ENCODE measurements at regions not wholly inside any gene's neighbourhood (a gene's known extent, or its start where the extent isn't known, plus 50 kb on each side); places are given as distances from the start of the nearest gene placed in this dataset.

- no peak for DNase-seq
- H3K4me3 ChIP-seq (ENCODE audit: low read length), result no peak overlapping the region
- H3K4me1 ChIP-seq (ENCODE audit: control insufficient read depth, insufficient read depth, low read length), result peaks cover 10% of the 10 kb centered on the region
- 61 to 91% methylated on average over 8 to 11 of the region's 11 CpGs for WGBS, 2 experiments (ENCODE audit: insufficient coverage in 1 of 2, insufficient read length in 1 of 2)
- H3K36me3 ChIP-seq (ENCODE audit: control insufficient read depth, insufficient read depth, low read length), result peaks cover 11% of the 10 kb centered on the region
- peak overlapping the region; percentile 98 for H3K27ac ChIP-seq (ENCODE audit: low read depth, low read length)
- Mint-ChIP-seq H3K27me3 (ENCODE audit: insufficient read depth) (no peaks in the 10 kb centered on the region), H3K9me3 (no peaks in the 10 kb centered on the region), H3K4me1 (peaks cover 52% of the 10 kb centered on the region), H3K4me3 (no peak overlapping the region), H3K27ac (no peak overlapping the region), H3K36me3 (ENCODE audit: low read depth) (peaks cover 10% of the 10 kb centered on the region)
- H3K9me3 ChIP-seq (ENCODE audit: control insufficient read depth, low read length), result no peaks in the 10 kb centered on the region
- no peak for TF ChIP-seq CTCF (conservative IDR thresholded peaks at IDR 0.05)
- H3K9ac ChIP-seq (ENCODE audit: extremely low read depth, low read length, poor library complexity, severe bottlenecking), result no peak overlapping the region
- no peaks in the 10 kb centered on the region for H3K27me3 ChIP-seq (ENCODE audit: control insufficient read depth, insufficient read depth, low read length, poor library complexity, severe bottlenecking)
Measured at GRCh38 chr6:22149501-22150367, 147.1 kb downstream of the PRL start.

- H3K36me3 ChIP-seq (ENCODE audit: control insufficient read depth, insufficient read depth, low read length), result peaks cover 11% of the 10 kb centered on the region
- peaks cover 5% of the 10 kb centered on the region for H3K4me1 ChIP-seq (ENCODE audit: control insufficient read depth, insufficient read depth, low read length)
- peak overlapping the region; percentile 98 for H3K27ac ChIP-seq (ENCODE audit: low read depth, low read length)
- TF ChIP-seq CTCF (conservative IDR thresholded peaks at IDR 0.05), result no peak
- H3K9me3 Mint-ChIP-seq, result no peaks in the 10 kb centered on the region
- H3K27ac Mint-ChIP-seq, result no peak overlapping the region
- no peak for DNase-seq
- peaks cover 45% of the 10 kb centered on the region for H3K4me1 Mint-ChIP-seq
- H3K36me3 Mint-ChIP-seq (ENCODE audit: low read depth), result peaks cover 10% of the 10 kb centered on the region
- H3K9me3 ChIP-seq (ENCODE audit: control insufficient read depth, low read length), result no peaks in the 10 kb centered on the region
- no peaks in the 10 kb centered on the region for H3K27me3 ChIP-seq (ENCODE audit: control insufficient read depth, insufficient read depth, low read length, poor library complexity, severe bottlenecking)
- no peak overlapping the region for H3K4me3 Mint-ChIP-seq
- no peak overlapping the region for H3K9ac ChIP-seq (ENCODE audit: extremely low read depth, low read length, poor library complexity, severe bottlenecking)
- H3K4me3 ChIP-seq (ENCODE audit: low read length), result no peak overlapping the region
- no peaks in the 10 kb centered on the region for H3K27me3 Mint-ChIP-seq (ENCODE audit: insufficient read depth)
Measured at GRCh38 chr6:22150368-22151035, 146.3 kb downstream of the PRL start.

GRCh38 chr6:22151892-22152291 is 144.9 kb downstream of the PRL start:
- DNase-seq, result no peak
- no peak overlapping the region for H3K27ac Mint-ChIP-seq
- H3K27me3 Mint-ChIP-seq (ENCODE audit: insufficient read depth), result no peaks in the 10 kb centered on the region
- peaks cover 34% of the 10 kb centered on the region for H3K4me1 Mint-ChIP-seq
- H3K36me3 ChIP-seq (ENCODE audit: control insufficient read depth, insufficient read depth, low read length), result peaks cover 8% of the 10 kb centered on the region
- no peak overlapping the region for H3K27ac ChIP-seq (ENCODE audit: low read depth, low read length)
- H3K4me3 ChIP-seq (ENCODE audit: low read length), result no peak overlapping the region
- H3K9ac ChIP-seq (ENCODE audit: extremely low read depth, low read length, poor library complexity, severe bottlenecking), result no peak overlapping the region
- no peak overlapping the region for H3K4me3 Mint-ChIP-seq
- WGBS, 2 experiments (ENCODE audit: insufficient coverage in 1 of 2, insufficient read length in 1 of 2), result 86% methylated on average over 1 of the region's 1 CpG; no CpG with 5 or more reads in 1 of the 2 experiments
- no peak for TF ChIP-seq CTCF (conservative IDR thresholded peaks at IDR 0.05)
- no peaks in the 10 kb centered on the region for H3K9me3 ChIP-seq (ENCODE audit: control insufficient read depth, low read length)
- H3K4me1 ChIP-seq (ENCODE audit: control insufficient read depth, insufficient read depth, low read length), result peaks cover 5% of the 10 kb centered on the region
- no peaks in the 10 kb centered on the region for H3K27me3 ChIP-seq (ENCODE audit: control insufficient read depth, insufficient read depth, low read length, poor library complexity, severe bottlenecking)
- peaks cover 8% of the 10 kb centered on the region for H3K36me3 Mint-ChIP-seq (ENCODE audit: low read depth)
- H3K9me3 Mint-ChIP-seq, result no peaks in the 10 kb centered on the region

Data from endodermal cell (in vitro differentiated cells).